Common myeloid progenitor, CD34-positive (primary cell): ENCODE measurements at regions not wholly inside any gene's neighbourhood (a gene's known extent, or its start where the extent isn't known, plus 50 kb on each side); places are given as distances from the start of the nearest gene placed in this dataset.

Source experiments
- CTCF ChIA-PET: fragments of 350-600 bp; sonication (Branson Sonifier 250); formaldehyde crosslinking; loops from one replicate; lab custom pipeline; 2021; ENCODE audit warnings: antibody characterized with exemption; lab: Charles Lee
- POLR2A ChIA-PET: fragments of 350-600 bp; sonication (Branson Sonifier 250); formaldehyde crosslinking; loops from one replicate; lab custom pipeline; 2021; ENCODE audit warnings: antibody characterized with exemption; lab: Charles Lee
- DNase-seq, 3 donors: peaks; one replicate each; pipeline versions ENCODE4 v3.0.0 to v3.0.0-alpha.2; 2013
- H3K27ac ChIP-seq, 2 experiments: 1 replicate in 1 of 2; 2 replicates in 1 of 2; pipeline ENCODE4 v1.7.0; 2013; ENCODE audit warnings: inconsistent platforms in 2 of 2, low read length in 2 of 2, mild to moderate bottlenecking in 2 of 2, low read depth in 1 of 2, moderate library complexity in 1 of 2; ENCODE audit not compliant: severe bottlenecking in 2 of 2, insufficient read depth in 1 of 2, poor library complexity in 1 of 2
- H3K27me3 ChIP-seq, 5 experiments: replicated peaks in 2 of 5; 1 replicate in 3 of 5; 2 replicates in 2 of 5; pipeline versions ENCODE4 v1.6.1 to v1.7.0; 2013; ENCODE audit warnings: low read length in 4 of 5, mild to moderate bottlenecking in 2 of 5, moderate library complexity in 2 of 5, inconsistent platforms in 1 of 5; ENCODE audit not compliant: insufficient read depth in 5 of 5, control insufficient read depth in 4 of 5
- H3K36me3 ChIP-seq, 4 experiments: 1 replicate in 2 of 4; 2 replicates in 2 of 4; pipeline versions ENCODE4 v1.6.1 to v1.7.0; 2013; ENCODE audit warnings: low read length in 3 of 4, control low read depth in 1 of 4, mild to moderate bottlenecking in 1 of 4; ENCODE audit not compliant: control insufficient read depth in 4 of 4, insufficient read depth in 4 of 4
- H3K4me1 ChIP-seq, 4 experiments: 1 replicate in 3 of 4; 2 replicates in 1 of 4; pipeline versions ENCODE4 v1.6.1 to v1.7.1; 2013; ENCODE audit warnings: low read length in 3 of 4, mild to moderate bottlenecking in 3 of 4, control low read depth in 1 of 4, inconsistent platforms in 1 of 4, moderate library complexity in 1 of 4; ENCODE audit not compliant: control insufficient read depth in 4 of 4, insufficient read depth in 4 of 4; ENCODE audit errors: control extremely low read depth in 1 of 4
- H3K4me3 ChIP-seq, 7 experiments: 1 replicate in 4 of 7; 2 replicates in 3 of 7; pipeline versions ENCODE4 v1.5.1 to v1.7.0; 2013; ENCODE audit warnings: mild to moderate bottlenecking in 7 of 7, low read length in 6 of 7, moderate library complexity in 6 of 7, inconsistent platforms in 2 of 7, low read depth in 2 of 7, control low read depth in 1 of 7; ENCODE audit not compliant: insufficient read depth in 4 of 7, control insufficient read depth in 1 of 7; ENCODE audit errors: extremely low read depth in 1 of 7
- H3K9me3 ChIP-seq, 5 experiments: 1 replicate in 4 of 5; 2 replicates in 1 of 5; pipeline versions ENCODE4 v1.6.1 to v1.7.1; 2013; ENCODE audit warnings: low read length in 4 of 5, mild to moderate bottlenecking in 2 of 5, inconsistent platforms in 1 of 5, low read depth in 1 of 5, moderate library complexity in 1 of 5; ENCODE audit not compliant: control insufficient read depth in 4 of 5, insufficient read depth in 2 of 5; ENCODE audit errors: control extremely low read depth in 1 of 5
- WGBS: methylation state at CpG from one replicate; pipeline ENCODE4 v1.1.5; 2013; ENCODE audit not compliant: insufficient coverage; 5-methylcytosine and 5-hydroxymethylcytosine counted together

- POLR2A ChIA-PET = no interaction called here
- no peaks in the 10 kb centered on the region for H3K9me3 ChIP-seq
Measured at GRCh38 chr2:16745466-16745865, 79.8 kb upstream of the CYRIA start.

GRCh38 chr2:16744521-16744920 lies 78.9 kb upstream of the CYRIA start:
- H3K4me1 ChIP-seq = peaks cover 0 to 4% (median 0%) of the 10 kb centered on the region in 4 experiments
- no peak for DNase-seq
- no peak overlapping the region for H3K27ac ChIP-seq
- ChIA-PET POLR2A (no interaction called here), CTCF (interaction anchor here (1.4 to 2.5 kb wide), 2 partner anchors 10 to 20 kb away, joined by 3 to 7 read pairs; no protein-coding TSS in a partner anchor)
- no peak overlapping the region for H3K4me3 ChIP-seq
- H3K36me3 ChIP-seq = no peaks in the 10 kb centered on the region
- H3K27me3 ChIP-seq = peaks cover 0 to 2% (median 0%) of the 10 kb centered on the region in 5 experiments
- H3K9me3 ChIP-seq = no peaks in the 10 kb centered on the region

More at GRCh38 chr2:16745466-16745865, 79.8 kb upstream of the CYRIA start:
- H3K36me3 ChIP-seq = no peaks in the 10 kb centered on the region
- no peak overlapping the region for H3K27ac ChIP-seq
- CTCF ChIA-PET = interaction anchor here (0.7 to 2.5 kb wide), 4 partner anchors 9 to 132 kb away, joined by 3 to 7 read pairs (median 3); no protein-coding TSS in a partner anchor
- no peak overlapping the region for H3K4me3 ChIP-seq
- H3K4me1 ChIP-seq = peaks cover 0 to 4% (median 0%) of the 10 kb centered on the region in 4 experiments
- WGBS = 92% methylated on average over 5 of the region's 5 CpGs
- peak in 2 of 3 donors; percentile 6 to 25 for DNase-seq
- H3K27me3 ChIP-seq = peaks cover 0 to 2% (median 0%) of the 10 kb centered on the region in 5 experiments

GRCh38 chr2:16742026-16742425 lies 76.4 kb upstream of the CYRIA start:
- Histone ChIP-seq H3K27ac (no peak overlapping the region), H3K9me3 (no peaks in the 10 kb centered on the region), H3K4me3 (no peak overlapping the region), H3K4me1 (peaks cover 0 to 4% (median 0%) of the 10 kb centered on the region in 4 experiments), H3K36me3 (no peaks in the 10 kb centered on the region), H3K27me3 (peaks cover 0 to 2% (median 0%) of the 10 kb centered on the region in 5 experiments)
- ChIA-PET CTCF (interaction anchor here (0.9 to 1.4 kb wide), 4 partner anchors 15 to 127 kb away, joined by 3 to 4 read pairs (median 4); no protein-coding TSS in a partner anchor), POLR2A (no interaction called here)
- no peak for DNase-seq
- 100% methylated on average over 1 of the region's 1 CpG for WGBS

DNA sequence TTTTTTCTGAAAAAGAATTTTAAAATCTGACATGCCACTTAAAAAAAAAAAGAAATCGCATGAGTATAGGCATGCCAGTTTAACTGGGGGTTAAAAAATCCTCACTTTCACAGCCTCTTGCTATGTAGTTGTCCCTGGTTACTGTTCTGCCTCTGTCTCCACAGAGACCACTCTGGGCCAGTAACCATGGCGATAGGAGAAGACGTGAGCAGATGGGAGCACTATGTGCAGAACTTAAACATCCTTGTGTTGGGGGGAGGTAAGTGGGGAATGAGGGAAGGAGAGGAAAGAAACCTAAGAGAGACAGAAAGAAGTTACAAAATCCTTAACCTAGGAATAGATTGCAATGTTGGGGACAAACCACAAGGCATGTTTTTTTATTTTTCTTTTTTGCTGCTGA lies 75.9 kb upstream of the CYRIA start:
- peaks cover 0 to 2% (median 0%) of the 10 kb centered on the region in 5 experiments for H3K27me3 ChIP-seq
- DNase-seq = no peak
- H3K4me1 ChIP-seq = peaks cover 0 to 4% (median 0%) of the 10 kb centered on the region in 4 experiments
- POLR2A ChIA-PET = no interaction called here
- no peak overlapping the region for H3K4me3 ChIP-seq
- 100% methylated on average over 2 of the region's 3 CpGs for WGBS
- H3K27ac ChIP-seq = no peak overlapping the region
- no peaks in the 10 kb centered on the region for H3K9me3 ChIP-seq
- CTCF ChIA-PET = interaction anchor here (1.3 to 1.4 kb wide), 2 partner anchors 15 to 126 kb away, joined by 3 to 4 read pairs; no protein-coding TSS in a partner anchor
- no peaks in the 10 kb centered on the region for H3K36me3 ChIP-seq

- Histone ChIP-seq H3K36me3 (no peaks in the 10 kb centered on the region), H3K4me3 (no peak overlapping the region), H3K27me3 (peaks cover 0 to 2% (median 0%) of the 10 kb centered on the region in 5 experiments), H3K9me3 (no peaks in the 10 kb centered on the region), H3K27ac (no peak overlapping the region), H3K4me1 (no peaks in the 10 kb centered on the region)
- CTCF ChIA-PET = interaction anchor here (0.6 to 0.7 kb wide), 2 partner anchors 127 to 227 kb away, joined by 3 read pairs; no protein-coding TSS in a partner anchor
- DNase-seq = no peak
- POLR2A ChIA-PET = no interaction called here
- WGBS = 100% methylated on average over 3 of the region's 4 CpGs
Measured at GRCh38 chr2:16739778-16740581, 74.3 kb upstream of the CYRIA start.

DNA sequence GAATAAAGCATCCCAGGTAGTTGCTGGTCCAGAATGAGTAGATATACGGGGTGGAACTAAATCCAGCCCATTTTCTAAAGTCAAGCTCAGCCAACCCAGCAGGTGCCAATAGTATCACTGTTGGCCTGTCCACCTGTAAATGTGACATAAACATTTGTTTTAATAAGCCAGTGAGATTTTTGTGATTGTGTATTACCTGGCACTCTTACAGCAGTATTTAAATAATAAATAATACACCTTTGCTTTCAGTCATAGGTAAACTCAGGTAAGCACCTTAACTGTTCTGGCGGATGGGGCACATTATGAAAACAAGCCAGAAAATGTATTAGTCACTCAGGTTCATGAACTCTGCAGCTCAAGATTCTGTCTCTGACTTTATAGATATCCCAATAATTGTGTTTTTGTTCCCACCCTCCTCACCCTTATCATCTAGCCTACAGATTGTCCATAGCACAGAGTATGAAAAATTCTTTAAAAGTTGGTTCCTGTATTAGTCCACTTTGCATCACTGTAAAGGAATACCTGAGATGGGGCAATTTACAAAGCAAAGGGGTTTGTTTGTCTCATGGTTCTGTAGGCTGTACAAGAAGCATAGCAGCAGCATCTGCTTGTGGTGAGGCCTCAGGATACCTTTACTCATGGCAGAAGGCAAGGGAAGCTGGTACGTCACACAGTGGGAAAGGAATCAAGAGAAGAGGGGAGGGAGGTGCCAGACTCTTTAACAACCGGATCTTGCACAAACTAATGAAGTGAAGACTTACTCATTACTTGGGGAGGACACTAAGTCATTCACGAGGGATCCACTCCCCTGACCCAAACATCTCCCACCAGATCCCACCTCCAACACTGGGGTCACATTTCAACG lies 73.0 kb upstream of the CYRIA start:
- ChIA-PET POLR2A (no interaction called here), CTCF (interaction anchor here (0.9 to 1.4 kb wide), 4 partner anchors 10 to 19 kb away, joined by 3 to 4 read pairs (median 3); no protein-coding TSS in a partner anchor)
- Histone ChIP-seq H3K27ac (no peak overlapping the region), H3K36me3 (no peaks in the 10 kb centered on the region), H3K27me3 (no peaks in the 10 kb centered on the region), H3K9me3 (no peaks in the 10 kb centered on the region), H3K4me3 (no peak overlapping the region), H3K4me1 (no peaks in the 10 kb centered on the region)
- WGBS = 97% methylated on average over 4 of the region's 6 CpGs
- no peak for DNase-seq
